A549 (cell line): ENCODE measurements at regions not wholly inside any gene's neighbourhood (a gene's known extent, or its start where the extent isn't known, plus 50 kb on each side); places are given as distances from the start of the nearest gene placed in this dataset.

Source experiments
- CTCF ChIP-seq: fragments of >200 bp; sonication (Bioruptor Twin); formaldehyde crosslinking; IDR thresholded peaks from 3 replicates; pipeline ENCODE4 v1.5.1; 2016
- EP300 ChIP-seq, 2 experiments: fragments of >200 bp; sonication (Bioruptor Twin); formaldehyde crosslinking; IDR thresholded peaks; 2 replicates in 1 of 2; 3 replicates in 1 of 2; pipeline ENCODE4 v1.6.1; 2016 to 2017
- POLR2A ChIP-seq: IDR thresholded peaks from 2 replicates; pipeline ENCODE4 v1.6.1; 2012; ENCODE audit warnings: mild to moderate bottlenecking, low read length
- RCOR1 ChIP-seq: fragments of 150-350 bp; IDR thresholded peaks from 2 replicates; pipeline ENCODE4 v1.6.1; 2014; ENCODE audit warnings: antibody characterized with exemption, low read length, low read depth

GRCh38 chr2:128791985-128792320 lies 473.3 kb upstream of the HS6ST1 start:
- no peak for TF ChIP-seq RCOR1
- no peak for TF ChIP-seq POLR2A
- TF ChIP-seq CTCF = no peak
- TF ChIP-seq EP300 (IDR thresholded peaks at IDR 0.05) = no peak
